ENCODE measurements at regions not wholly inside any gene's neighbourhood (a gene's known extent, or its start where the extent isn't known, plus 50 kb on each side); places are given as distances from the start of the nearest gene placed in this dataset.

GRCh38 chr12:70028515-70028914 lies 203.5 kb downstream of the MYRFL start:
- TF ChIP-seq EZH2 (IDR thresholded peaks at IDR 0.05; ENCODE audit: borderline replicate concordance, low read length) (no peak), CTCF (IDR thresholded peaks at IDR 0.05; ENCODE audit: low read length) (no peak)

All from OCI-LY1 (cell line).